ENCODE measurements at regions not wholly inside any gene's neighbourhood (a gene's known extent, or its start where the extent isn't known, plus 50 kb on each side); places are given as distances from the start of the nearest gene placed in this dataset.
"Not testable (repeated sequence)": the region's sequence is repeated elsewhere in the genome, so short reads cannot be mapped to it uniquely, and the experiment has no call there.

- H3K4me3 ChIP-seq (ENCODE audit: control insufficient read depth in 1 of 2, extremely low read depth in 1 of 2, low read length in 1 of 2); H3K4me3 Mint-ChIP-seq; H3K27ac Mint-ChIP-seq; DNase-seq; POLR2A ChIA-PET; H3K36me3 Mint-ChIP-seq; H3K27ac ChIP-seq (ENCODE audit: low read length); H3K27me3 ChIP-seq (replicated peaks in 1 of 2; ENCODE audit: control insufficient read depth in 2 of 2, extremely low read depth in 1 of 2, insufficient read depth in 2 of 2, low read length in 1 of 2); H3K36me3 ChIP-seq (ENCODE audit: control insufficient read depth in 2 of 2, extremely low read depth in 1 of 2, insufficient read depth in 1 of 2, low read length in 1 of 2); CTCF ChIA-PET; H3K27me3 Mint-ChIP-seq; H3K4me1 Mint-ChIP-seq; H3K9me3 Mint-ChIP-seq; H3K9me3 ChIP-seq; ATAC-seq (replicated peaks in 1 of 4); H3K4me1 ChIP-seq (ENCODE audit: control insufficient read depth in 1 of 2, extremely low read depth in 1 of 2, insufficient read depth in 2 of 2, low read length in 2 of 2): not testable (repeated sequence)
- WGBS (ENCODE audit: insufficient coverage), result no CpG with 5 or more reads among the region's 6 CpGs
Measured at GRCh38 chr2:111280709-111281286, 160.1 kb downstream of the BCL2L11 start.

DNA sequence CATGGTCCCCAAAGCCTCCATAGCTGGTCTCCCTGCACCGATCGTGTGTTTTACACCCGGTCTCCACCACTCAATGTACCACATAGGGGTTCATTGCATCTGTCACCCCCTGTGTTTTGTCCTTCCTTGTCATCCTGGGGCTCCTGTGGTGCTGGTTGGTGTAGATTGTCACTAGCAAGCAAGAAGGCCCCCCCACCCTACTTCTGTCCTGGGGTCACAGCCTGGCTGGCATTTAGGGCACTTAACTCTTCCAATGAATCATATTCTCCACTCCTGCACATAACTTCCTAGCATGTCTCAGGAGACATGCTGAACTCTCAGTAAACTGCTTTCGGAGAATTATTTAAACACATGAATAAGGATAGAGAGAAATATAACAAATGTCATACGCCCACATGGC is 161.4 kb downstream of the BCL2L11 start:
- H3K27me3 ChIP-seq (replicated peaks in 1 of 2; ENCODE audit: control insufficient read depth in 2 of 2, extremely low read depth in 1 of 2, insufficient read depth in 2 of 2, low read length in 1 of 2); H3K4me1 ChIP-seq (ENCODE audit: control insufficient read depth in 1 of 2, extremely low read depth in 1 of 2, insufficient read depth in 2 of 2, low read length in 2 of 2); H3K9me3 Mint-ChIP-seq; POLR2A ChIA-PET; H3K9me3 ChIP-seq; H3K36me3 Mint-ChIP-seq; H3K27ac Mint-ChIP-seq; CTCF ChIA-PET; H3K4me3 Mint-ChIP-seq; DNase-seq; H3K27me3 Mint-ChIP-seq; ATAC-seq (replicated peaks in 1 of 4); H3K4me1 Mint-ChIP-seq; H3K27ac ChIP-seq (ENCODE audit: low read length); H3K4me3 ChIP-seq (ENCODE audit: control insufficient read depth in 1 of 2, extremely low read depth in 1 of 2, low read length in 1 of 2); H3K36me3 ChIP-seq (ENCODE audit: control insufficient read depth in 2 of 2, extremely low read depth in 1 of 2, insufficient read depth in 1 of 2, low read length in 1 of 2): not testable (repeated sequence)
- no CpG with 5 or more reads among the region's 5 CpGs for WGBS (ENCODE audit: insufficient coverage)

- H3K4me1 Mint-ChIP-seq; H3K27ac ChIP-seq (ENCODE audit: low read length); H3K27me3 Mint-ChIP-seq; H3K4me1 ChIP-seq (ENCODE audit: control insufficient read depth in 1 of 2, extremely low read depth in 1 of 2, insufficient read depth in 2 of 2, low read length in 2 of 2); H3K27me3 ChIP-seq (replicated peaks in 1 of 2; ENCODE audit: control insufficient read depth in 2 of 2, extremely low read depth in 1 of 2, insufficient read depth in 2 of 2, low read length in 1 of 2); H3K4me3 Mint-ChIP-seq; H3K36me3 ChIP-seq (ENCODE audit: control insufficient read depth in 2 of 2, extremely low read depth in 1 of 2, insufficient read depth in 1 of 2, low read length in 1 of 2); POLR2A ChIA-PET; ATAC-seq (replicated peaks in 1 of 4); H3K36me3 Mint-ChIP-seq; H3K27ac Mint-ChIP-seq; CTCF ChIA-PET; H3K4me3 ChIP-seq (ENCODE audit: control insufficient read depth in 1 of 2, extremely low read depth in 1 of 2, low read length in 1 of 2); H3K9me3 Mint-ChIP-seq; H3K9me3 ChIP-seq; DNase-seq: not testable (repeated sequence)
- 83% methylated on average over 3 of the region's 9 CpGs for WGBS (ENCODE audit: insufficient coverage)
Measured at GRCh38 chr2:111287646-111288568, 167.2 kb downstream of the BCL2L11 start.

- H3K27me3 ChIP-seq (replicated peaks in 1 of 2; ENCODE audit: control insufficient read depth in 2 of 2, extremely low read depth in 1 of 2, insufficient read depth in 2 of 2, low read length in 1 of 2); POLR2A ChIA-PET; ATAC-seq (replicated peaks in 1 of 4); H3K27me3 Mint-ChIP-seq; H3K4me3 ChIP-seq (ENCODE audit: control insufficient read depth in 1 of 2, extremely low read depth in 1 of 2, low read length in 1 of 2); H3K9me3 Mint-ChIP-seq; DNase-seq; H3K27ac ChIP-seq (ENCODE audit: low read length); H3K36me3 ChIP-seq (ENCODE audit: control insufficient read depth in 2 of 2, extremely low read depth in 1 of 2, insufficient read depth in 1 of 2, low read length in 1 of 2); H3K4me1 ChIP-seq (ENCODE audit: control insufficient read depth in 1 of 2, extremely low read depth in 1 of 2, insufficient read depth in 2 of 2, low read length in 2 of 2); H3K9me3 ChIP-seq; H3K4me1 Mint-ChIP-seq; H3K36me3 Mint-ChIP-seq; H3K4me3 Mint-ChIP-seq; H3K27ac Mint-ChIP-seq; CTCF ChIA-PET: not testable (repeated sequence)
- no CpG with 5 or more reads among the region's 11 CpGs for WGBS (ENCODE audit: insufficient coverage)
Measured at GRCh38 chr2:111290370-111290769, 169.7 kb downstream of the BCL2L11 start.

DNA sequence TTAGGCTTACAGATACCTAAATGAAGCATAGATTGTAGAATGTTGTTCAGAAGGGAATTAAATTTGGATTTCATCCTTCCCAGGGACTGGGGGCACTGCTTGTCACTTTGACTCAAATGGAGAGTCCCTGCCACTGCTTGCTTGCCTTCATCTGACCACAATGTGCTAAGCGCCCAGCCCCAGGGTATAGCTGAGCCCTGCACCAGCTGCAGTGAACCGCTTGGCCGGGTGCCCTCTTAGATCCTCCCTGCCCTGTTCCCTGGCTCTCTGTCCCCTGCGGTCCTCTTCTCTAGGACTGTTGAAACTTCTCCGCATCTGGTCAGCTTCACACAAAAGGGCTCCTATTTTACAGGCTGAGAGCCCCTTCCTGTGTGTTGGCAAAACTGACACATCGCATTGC is 170.9 kb downstream of the BCL2L11 start:
- H3K9me3 ChIP-seq; H3K4me1 Mint-ChIP-seq; H3K4me3 Mint-ChIP-seq; DNase-seq; H3K36me3 Mint-ChIP-seq; H3K27me3 Mint-ChIP-seq; ATAC-seq (replicated peaks in 1 of 4); CTCF ChIA-PET; H3K4me1 ChIP-seq (ENCODE audit: control insufficient read depth in 1 of 2, extremely low read depth in 1 of 2, insufficient read depth in 2 of 2, low read length in 2 of 2); H3K27ac ChIP-seq (ENCODE audit: low read length); H3K27ac Mint-ChIP-seq; H3K9me3 Mint-ChIP-seq; H3K4me3 ChIP-seq (ENCODE audit: control insufficient read depth in 1 of 2, extremely low read depth in 1 of 2, low read length in 1 of 2); POLR2A ChIA-PET; H3K27me3 ChIP-seq (replicated peaks in 1 of 2; ENCODE audit: control insufficient read depth in 2 of 2, extremely low read depth in 1 of 2, insufficient read depth in 2 of 2, low read length in 1 of 2); H3K36me3 ChIP-seq (ENCODE audit: control insufficient read depth in 2 of 2, extremely low read depth in 1 of 2, insufficient read depth in 1 of 2, low read length in 1 of 2): not testable (repeated sequence)
- no CpG with 5 or more reads among the region's 6 CpGs for WGBS (ENCODE audit: insufficient coverage)

DNA sequence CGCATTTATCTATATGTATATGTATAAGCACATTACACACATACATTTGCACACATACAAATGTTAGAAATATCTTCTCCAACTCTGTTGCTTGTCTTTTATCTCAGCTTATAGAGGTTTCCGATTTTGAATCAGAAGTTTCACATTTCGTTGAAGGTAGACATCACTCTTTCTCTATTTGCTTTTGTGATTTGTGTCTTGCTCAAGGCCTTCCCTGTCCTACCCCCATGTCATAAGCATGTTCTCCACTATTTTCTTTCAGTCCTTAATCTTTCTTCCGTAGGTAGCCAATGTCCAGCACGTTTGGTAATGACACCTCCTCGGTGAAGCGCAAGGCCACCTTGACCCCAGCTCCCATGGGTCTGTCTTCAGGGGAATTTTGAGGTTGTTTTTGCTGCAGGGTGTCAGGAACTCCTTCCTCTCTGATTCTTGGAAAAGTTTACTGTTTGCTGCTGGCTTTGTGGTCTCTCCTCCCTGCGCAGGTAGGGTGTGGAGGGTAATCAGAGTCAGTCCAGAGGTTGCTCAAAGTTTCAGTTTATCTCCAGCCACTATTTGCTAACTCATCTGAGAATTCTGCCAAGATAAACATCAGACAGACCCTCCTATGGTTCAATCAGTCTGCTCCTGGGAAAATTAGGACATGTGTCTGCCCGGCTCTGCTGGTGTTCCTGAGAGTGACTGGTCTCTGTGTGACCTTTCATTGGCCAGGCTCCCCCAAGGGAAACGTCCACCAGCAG is 171.7 kb downstream of the BCL2L11 start:
- H3K9me3 Mint-ChIP-seq; H3K4me1 Mint-ChIP-seq; H3K9me3 ChIP-seq; H3K4me3 ChIP-seq (ENCODE audit: control insufficient read depth in 1 of 2, extremely low read depth in 1 of 2, low read length in 1 of 2); H3K27me3 Mint-ChIP-seq; H3K4me3 Mint-ChIP-seq; H3K36me3 Mint-ChIP-seq; DNase-seq; H3K4me1 ChIP-seq (ENCODE audit: control insufficient read depth in 1 of 2, extremely low read depth in 1 of 2, insufficient read depth in 2 of 2, low read length in 2 of 2); H3K36me3 ChIP-seq (ENCODE audit: control insufficient read depth in 2 of 2, extremely low read depth in 1 of 2, insufficient read depth in 1 of 2, low read length in 1 of 2); CTCF ChIA-PET; H3K27ac Mint-ChIP-seq; POLR2A ChIA-PET; H3K27me3 ChIP-seq (replicated peaks in 1 of 2; ENCODE audit: control insufficient read depth in 2 of 2, extremely low read depth in 1 of 2, insufficient read depth in 2 of 2, low read length in 1 of 2); ATAC-seq (replicated peaks in 1 of 4); H3K27ac ChIP-seq (ENCODE audit: low read length): not testable (repeated sequence)
- WGBS (ENCODE audit: insufficient coverage), result no CpG with 5 or more reads among the region's 10 CpGs

Data from T-cell (primary cell).